K562 (cell line): ENCODE measurements at regions not wholly inside any gene's neighbourhood (a gene's known extent, or its start where the extent isn't known, plus 50 kb on each side); places are given as distances from the start of the nearest gene placed in this dataset.

Experiments used
- ESRRB ChIP-seq: fragments of 250-450 bp; sonication (Bioruptor Pico); IDR thresholded peaks from 2 replicates; pipeline ENCODE4 v1.5.0; 2020; ENCODE audit warnings: mild to moderate bottlenecking, moderate library complexity, borderline replicate concordance
- ILF3 ChIP-seq: fragments of 450-650 bp; IDR thresholded peaks from 2 replicates; pipeline ENCODE4 v1.6.1; 2018; ENCODE audit warnings: antibody characterized with exemption, mild to moderate bottlenecking, moderate library complexity, borderline replicate concordance
- KLF10 ChIP-seq: fragments of 250-450 bp; sonication (Bioruptor Pico); IDR thresholded peaks from 2 replicates; pipeline ENCODE4 v1.6.1; 2021; ENCODE audit warnings: matching md5 sums
- LEF1 ChIP-seq: fragments of 450-650 bp; IDR thresholded peaks from 2 replicates; pipeline ENCODE4 v1.6.1; 2016; ENCODE audit warnings: mild to moderate bottlenecking
- RBM39 ChIP-seq: fragments of 200-400 bp; formaldehyde crosslinking; optimal IDR thresholded peaks from 2 replicates; pipeline ENCODE3; 2018; ENCODE audit warnings: low read depth, low read length
- TOE1 ChIP-seq, 2 experiments: fragments of 450-650 bp in 1 of 2; sonication (generic) in 1 of 2; formaldehyde crosslinking in 1 of 2; IDR thresholded peaks; 2 replicates each; pipeline versions ENCODE4 v1.7.1 to v1.8.0; 2016 to 2022; ENCODE audit warnings: borderline replicate concordance in 2 of 2, mild to moderate bottlenecking in 2 of 2, antibody characterized with exemption in 1 of 2, inconsistent platforms in 1 of 2, low read depth in 1 of 2, missing genetic modification reagents in 1 of 2, moderate library complexity in 1 of 2
- ZNF134 ChIP-seq: fragments of 250-450 bp; sonication (Bioruptor Pico); conservative IDR thresholded peaks from 2 replicates; pipeline ENCODE4 v1.4.0; 2020
- TF ChIP-seq, protein P1 (sequence below): fragments of 150-350 bp; conservative IDR thresholded peaks from 2 replicates; pipeline ENCODE4 v1.6.1; 2014; ENCODE audit warnings: low read length
- TF ChIP-seq, protein P2 (sequence below): fragments of 250-450 bp; sonication (Bioruptor Pico); IDR thresholded peaks from 2 replicates; pipeline ENCODE4 v1.8.0; 2022; ENCODE audit warnings: inconsistent platforms
- TF ChIP-seq, protein P3 (sequence below): sonication (generic); formaldehyde crosslinking; IDR thresholded peaks from 2 replicates; pipeline ENCODE4 v1.8.0; 2023; ENCODE audit warnings: missing genetic modification reagents, mild to moderate bottlenecking, borderline replicate concordance
- TF ChIP-seq, protein P4 (sequence below), 2 experiments: fragments of 250-450 bp in 1 of 2; fragments of 450-650 bp in 1 of 2; sonication (Bioruptor Pico) in 1 of 2; IDR thresholded peaks; 2 replicates each; pipeline versions ENCODE4 v1.6.1 to v1.8.0; 2016 to 2021; ENCODE audit warnings: mild to moderate bottlenecking in 2 of 2, moderate library complexity in 2 of 2, missing compliant biosample characterization in 1 of 2, missing genetic modification characterization in 1 of 2

DNA sequence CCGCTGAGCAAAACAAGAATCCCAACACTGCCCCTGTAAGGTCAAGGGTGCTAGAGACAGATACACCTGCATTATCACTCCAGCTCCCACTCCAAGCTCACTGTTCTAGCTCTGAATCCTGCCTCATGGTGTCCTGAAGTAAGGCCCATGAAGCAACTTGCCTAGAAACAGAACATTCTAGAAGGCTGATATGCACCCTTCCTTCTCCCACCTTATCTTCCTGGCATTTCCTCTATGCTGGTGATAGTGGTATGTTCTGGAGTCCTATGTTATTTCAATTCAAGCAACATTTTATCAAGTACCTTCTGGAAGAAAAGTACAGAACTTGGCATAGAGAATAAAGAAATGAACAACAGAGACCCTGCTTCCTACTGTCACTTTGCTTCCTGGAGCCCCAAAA lies 317.1 kb upstream of the KAZN start (continued):
- TF ChIP-seq, protein P1, sequence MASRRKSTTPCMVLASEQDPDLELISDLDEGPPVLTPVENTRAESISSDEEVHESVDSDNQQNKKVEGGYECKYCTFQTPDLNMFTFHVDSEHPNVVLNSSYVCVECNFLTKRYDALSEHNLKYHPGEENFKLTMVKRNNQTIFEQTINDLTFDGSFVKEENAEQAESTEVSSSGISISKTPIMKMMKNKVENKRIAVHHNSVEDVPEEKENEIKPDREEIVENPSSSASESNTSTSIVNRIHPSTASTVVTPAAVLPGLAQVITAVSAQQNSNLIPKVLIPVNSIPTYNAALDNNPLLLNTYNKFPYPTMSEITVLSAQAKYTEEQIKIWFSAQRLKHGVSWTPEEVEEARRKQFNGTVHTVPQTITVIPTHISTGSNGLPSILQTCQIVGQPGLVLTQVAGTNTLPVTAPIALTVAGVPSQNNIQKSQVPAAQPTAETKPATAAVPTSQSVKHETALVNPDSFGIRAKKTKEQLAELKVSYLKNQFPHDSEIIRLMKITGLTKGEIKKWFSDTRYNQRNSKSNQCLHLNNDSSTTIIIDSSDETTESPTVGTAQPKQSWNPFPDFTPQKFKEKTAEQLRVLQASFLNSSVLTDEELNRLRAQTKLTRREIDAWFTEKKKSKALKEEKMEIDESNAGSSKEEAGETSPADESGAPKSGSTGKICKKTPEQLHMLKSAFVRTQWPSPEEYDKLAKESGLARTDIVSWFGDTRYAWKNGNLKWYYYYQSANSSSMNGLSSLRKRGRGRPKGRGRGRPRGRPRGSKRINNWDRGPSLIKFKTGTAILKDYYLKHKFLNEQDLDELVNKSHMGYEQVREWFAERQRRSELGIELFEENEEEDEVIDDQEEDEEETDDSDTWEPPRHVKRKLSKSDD = no peak
- TF ChIP-seq, protein P2, sequence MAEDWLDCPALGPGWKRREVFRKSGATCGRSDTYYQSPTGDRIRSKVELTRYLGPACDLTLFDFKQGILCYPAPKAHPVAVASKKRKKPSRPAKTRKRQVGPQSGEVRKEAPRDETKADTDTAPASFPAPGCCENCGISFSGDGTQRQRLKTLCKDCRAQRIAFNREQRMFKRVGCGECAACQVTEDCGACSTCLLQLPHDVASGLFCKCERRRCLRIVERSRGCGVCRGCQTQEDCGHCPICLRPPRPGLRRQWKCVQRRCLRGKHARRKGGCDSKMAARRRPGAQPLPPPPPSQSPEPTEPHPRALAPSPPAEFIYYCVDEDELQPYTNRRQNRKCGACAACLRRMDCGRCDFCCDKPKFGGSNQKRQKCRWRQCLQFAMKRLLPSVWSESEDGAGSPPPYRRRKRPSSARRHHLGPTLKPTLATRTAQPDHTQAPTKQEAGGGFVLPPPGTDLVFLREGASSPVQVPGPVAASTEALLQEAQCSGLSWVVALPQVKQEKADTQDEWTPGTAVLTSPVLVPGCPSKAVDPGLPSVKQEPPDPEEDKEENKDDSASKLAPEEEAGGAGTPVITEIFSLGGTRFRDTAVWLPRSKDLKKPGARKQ (CRISPR knock-in tag) = no peak
- TF ChIP-seq TOE1 (IDR thresholded peaks at IDR 0.05; ENCODE audit: borderline replicate concordance) = no peak
- TF ChIP-seq TOE1 (CRISPR knock-in tag; IDR thresholded peaks at IDR 0.05; ENCODE audit: borderline replicate concordance, low read depth) = no peak
- TF ChIP-seq KLF10 = no peak
- TF ChIP-seq, protein P3, sequence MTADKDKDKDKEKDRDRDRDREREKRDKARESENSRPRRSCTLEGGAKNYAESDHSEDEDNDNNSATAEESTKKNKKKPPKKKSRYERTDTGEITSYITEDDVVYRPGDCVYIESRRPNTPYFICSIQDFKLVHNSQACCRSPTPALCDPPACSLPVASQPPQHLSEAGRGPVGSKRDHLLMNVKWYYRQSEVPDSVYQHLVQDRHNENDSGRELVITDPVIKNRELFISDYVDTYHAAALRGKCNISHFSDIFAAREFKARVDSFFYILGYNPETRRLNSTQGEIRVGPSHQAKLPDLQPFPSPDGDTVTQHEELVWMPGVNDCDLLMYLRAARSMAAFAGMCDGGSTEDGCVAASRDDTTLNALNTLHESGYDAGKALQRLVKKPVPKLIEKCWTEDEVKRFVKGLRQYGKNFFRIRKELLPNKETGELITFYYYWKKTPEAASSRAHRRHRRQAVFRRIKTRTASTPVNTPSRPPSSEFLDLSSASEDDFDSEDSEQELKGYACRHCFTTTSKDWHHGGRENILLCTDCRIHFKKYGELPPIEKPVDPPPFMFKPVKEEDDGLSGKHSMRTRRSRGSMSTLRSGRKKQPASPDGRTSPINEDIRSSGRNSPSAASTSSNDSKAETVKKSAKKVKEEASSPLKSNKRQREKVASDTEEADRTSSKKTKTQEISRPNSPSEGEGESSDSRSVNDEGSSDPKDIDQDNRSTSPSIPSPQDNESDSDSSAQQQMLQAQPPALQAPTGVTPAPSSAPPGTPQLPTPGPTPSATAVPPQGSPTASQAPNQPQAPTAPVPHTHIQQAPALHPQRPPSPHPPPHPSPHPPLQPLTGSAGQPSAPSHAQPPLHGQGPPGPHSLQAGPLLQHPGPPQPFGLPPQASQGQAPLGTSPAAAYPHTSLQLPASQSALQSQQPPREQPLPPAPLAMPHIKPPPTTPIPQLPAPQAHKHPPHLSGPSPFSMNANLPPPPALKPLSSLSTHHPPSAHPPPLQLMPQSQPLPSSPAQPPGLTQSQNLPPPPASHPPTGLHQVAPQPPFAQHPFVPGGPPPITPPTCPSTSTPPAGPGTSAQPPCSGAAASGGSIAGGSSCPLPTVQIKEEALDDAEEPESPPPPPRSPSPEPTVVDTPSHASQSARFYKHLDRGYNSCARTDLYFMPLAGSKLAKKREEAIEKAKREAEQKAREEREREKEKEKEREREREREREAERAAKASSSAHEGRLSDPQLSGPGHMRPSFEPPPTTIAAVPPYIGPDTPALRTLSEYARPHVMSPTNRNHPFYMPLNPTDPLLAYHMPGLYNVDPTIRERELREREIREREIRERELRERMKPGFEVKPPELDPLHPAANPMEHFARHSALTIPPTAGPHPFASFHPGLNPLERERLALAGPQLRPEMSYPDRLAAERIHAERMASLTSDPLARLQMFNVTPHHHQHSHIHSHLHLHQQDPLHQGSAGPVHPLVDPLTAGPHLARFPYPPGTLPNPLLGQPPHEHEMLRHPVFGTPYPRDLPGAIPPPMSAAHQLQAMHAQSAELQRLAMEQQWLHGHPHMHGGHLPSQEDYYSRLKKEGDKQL = no peak
- TF ChIP-seq, protein P4, sequence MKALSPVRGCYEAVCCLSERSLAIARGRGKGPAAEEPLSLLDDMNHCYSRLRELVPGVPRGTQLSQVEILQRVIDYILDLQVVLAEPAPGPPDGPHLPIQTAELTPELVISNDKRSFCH (CRISPR knock-in tag; IDR thresholded peaks at IDR 0.05) = no peak
- TF ChIP-seq, protein P4 (tag; IDR thresholded peaks at IDR 0.05) = no peak
- no peak for TF ChIP-seq ESRRB (CRISPR knock-in tag)
- no peak for TF ChIP-seq RBM39
- no peak for TF ChIP-seq LEF1
- TF ChIP-seq ZNF134 = no peak
- no peak for TF ChIP-seq ILF3
- TF ChIP-seq, all 486 proteins: peak for 0
